OCI-LY7 (cell line): ENCODE measurements at regions not wholly inside any gene's neighbourhood (a gene's known extent, or its start where the extent isn't known, plus 50 kb on each side); places are given as distances from the start of the nearest gene placed in this dataset.
A peak's percentile ranks its signal among the peaks of the same experiment; 100 is the strongest.

ENCODE experiments used
- BruUV-seq: library from RNA; stranded (reverse); fragments of 400-500 nt; replicated peaks from 2 replicates; lab custom pipeline; 2021; lab: Mats Ljungman, UMichigan
- CTCF ChIA-PET: fragments of 300-600 bp; sonication (Branson Sonifier 250); formaldehyde crosslinking; loops from one replicate; lab custom pipeline; 2022; ENCODE audit warnings: antibody characterized with exemption; ENCODE audit not compliant: unreplicated experiment; lab: Charles Lee
- POLR2A ChIA-PET: fragments of 300-600 bp; sonication (Branson Sonifier 250); formaldehyde crosslinking; loops from one replicate; lab custom pipeline; 2022; ENCODE audit warnings: antibody characterized with exemption; lab: Charles Lee
- DNase-seq: peaks from one replicate; pipeline ENCODE4 v3.0.0-alpha.2; 2015; ENCODE audit warnings: low spot score
- H2AFZ ChIP-seq: fragments of 200-600 bp; sonication (generic), shearing (Covaris generic); 2 replicates; pipeline ENCODE4 v1.6.1; 2014; ENCODE audit warnings: mild to moderate bottlenecking, antibody characterized with exemption, low read length, moderate library complexity
- H3K27ac ChIP-seq: fragments of 200-600 bp; sonication (generic); 2 replicates; pipeline ENCODE4 v1.5.1; 2014; ENCODE audit warnings: mixed run types, low read depth, mild to moderate bottlenecking, moderate library complexity, low read length, inconsistent platforms; ENCODE audit not compliant: poor library complexity, severe bottlenecking
- H3K36me3 ChIP-seq: fragments of 200-600 bp; sonication (generic); 2 replicates; pipeline ENCODE4 v1.6.1; 2014; ENCODE audit warnings: mild to moderate bottlenecking, antibody characterized with exemption, low read length, moderate library complexity, mixed read lengths; ENCODE audit not compliant: insufficient read depth
- H3K4me1 ChIP-seq: fragments of 200-600 bp; sonication (generic); 2 replicates; pipeline ENCODE4 v1.5.1; 2014; ENCODE audit warnings: mild to moderate bottlenecking, low read length; ENCODE audit not compliant: insufficient read depth, poor library complexity, severe bottlenecking
- H3K4me2 ChIP-seq: fragments of 200-600 bp; sonication (generic); 2 replicates; pipeline ENCODE4 v1.6.1; 2014; ENCODE audit warnings: mild to moderate bottlenecking, low read length
- H3K4me3 ChIP-seq: fragments of 200-600 bp; sonication (generic); 2 replicates; pipeline ENCODE4 v1.5.1; 2014; ENCODE audit warnings: mild to moderate bottlenecking, low read depth, low read length; ENCODE audit not compliant: poor library complexity, severe bottlenecking
- H3K79me2 ChIP-seq: fragments of 200-600 bp; sonication (generic); 2 replicates; pipeline ENCODE4 v1.6.1; 2016; ENCODE audit warnings: low read depth, mild to moderate bottlenecking, low read length, moderate library complexity, mixed read lengths; ENCODE audit not compliant: insufficient read depth
- H3K9me2 ChIP-seq: fragments of 200-600 bp; sonication (generic); 2 replicates; pipeline ENCODE4 v1.6.1; 2016; ENCODE audit warnings: mild to moderate bottlenecking, low read length, mixed read lengths; ENCODE audit not compliant: insufficient read depth
- H3K9me3 ChIP-seq: fragments of 200-600 bp; sonication (generic); 2 replicates; pipeline ENCODE4 v1.6.1; 2014; ENCODE audit warnings: mild to moderate bottlenecking, mixed run types, low read length, mixed read lengths
- H4K20me1 ChIP-seq: fragments of 200-600 bp; sonication (generic); 2 replicates; pipeline ENCODE4 v1.6.1; 2014; ENCODE audit warnings: mild to moderate bottlenecking, antibody characterized with exemption, low read length, moderate library complexity, mixed read lengths; ENCODE audit not compliant: insufficient read depth
- CTCF ChIP-seq: fragments of 200-600 bp; sonication (generic); conservative IDR thresholded peaks from 2 replicates; pipeline ENCODE4 v1.5.1; 2014; ENCODE audit warnings: mild to moderate bottlenecking, antibody characterized with exemption, low read length, moderate library complexity, mixed read lengths
- EZH2phosphoT487 ChIP-seq: fragments of 200-600 bp; sonication (generic); IDR thresholded peaks from 2 replicates; pipeline ENCODE4 v1.6.1; 2018; ENCODE audit warnings: low read depth, borderline replicate concordance, mild to moderate bottlenecking, mixed run types, antibody characterized with exemption, low read length, moderate library complexity, mixed read lengths
- intact Hi-C: fragments of 100-400 bp; cut with micrococcal nuclease; formaldehyde crosslinking; loops from one replicate; pipeline ENCODE4 v1.10.0; 2022; ENCODE audit not compliant: unreplicated experiment

DNA sequence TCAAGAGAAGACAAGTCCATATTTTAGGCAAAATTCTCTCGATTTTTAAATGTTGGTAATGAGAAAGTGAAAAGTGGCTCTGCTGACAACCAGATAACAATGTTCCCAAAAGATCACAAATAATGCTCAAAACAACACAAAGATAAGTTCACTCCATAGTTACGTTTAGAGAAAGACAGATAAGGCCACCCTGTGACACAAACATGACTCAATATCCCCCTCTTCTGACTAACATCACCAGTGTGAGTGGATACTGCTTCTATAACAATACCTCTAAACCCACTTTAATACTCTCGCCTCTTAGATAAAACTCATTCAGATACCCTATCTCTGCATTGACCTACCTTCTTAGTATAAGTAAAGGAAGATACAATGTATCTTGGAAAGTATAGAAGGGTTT lies 51.2 kb upstream of the RGS7 start:
- Histone ChIP-seq H3K79me2 (no peaks in the 10 kb centered on the region), H3K4me2 (no peak overlapping the region), H3K4me1 (no peaks in the 10 kb centered on the region), H4K20me1 (no peaks in the 10 kb centered on the region), H2AFZ (no peak overlapping the region), H3K9me3 (no peaks in the 10 kb centered on the region), H3K36me3 (no peaks in the 10 kb centered on the region), H3K27ac (no peak overlapping the region), H3K4me3 (no peak overlapping the region), H3K9me2 (no peaks in the 10 kb centered on the region)
- ChIA-PET CTCF (no interaction called here), POLR2A (no interaction called here)
- BruUV-seq: no TSS peak
- intact Hi-C loops: no loop called here
- peak; percentile 4 for DNase-seq
- no peak for TF ChIP-seq CTCF
- TF ChIP-seq EZH2phosphoT487: no peak
